Nephron (organoid): ENCODE measurements at regions not wholly inside any gene's neighbourhood (a gene's known extent, or its start where the extent isn't known, plus 50 kb on each side); places are given as distances from the start of the nearest gene placed in this dataset.
"Not testable (repeated sequence)": the region's sequence is repeated elsewhere in the genome, so short reads cannot be mapped to it uniquely, and the experiment has no call there.

Experiments
- H3K27ac Mint-ChIP-seq, 3 experiments: 2 replicates each; pipeline ENCODE4 v1.8.0; 2020; ENCODE audit warnings: mixed read lengths in 3 of 3, mild to moderate bottlenecking in 2 of 3, moderate library complexity in 1 of 3
- H3K27me3 Mint-ChIP-seq: 2 replicates; pipeline ENCODE4 v1.8.0; 2021; ENCODE audit warnings: low read depth, mild to moderate bottlenecking, moderate library complexity, mixed read lengths
- H3K36me3 Mint-ChIP-seq: 2 replicates; pipeline ENCODE4 v1.8.0; 2020; ENCODE audit warnings: low read depth, mixed read lengths
- H3K4me1 Mint-ChIP-seq: 2 replicates; pipeline ENCODE4 v1.8.0; 2020; ENCODE audit warnings: mixed read lengths
- H3K4me3 Mint-ChIP-seq, 3 experiments: 2 replicates each; pipeline ENCODE4 v1.8.0; 2020; ENCODE audit warnings: mild to moderate bottlenecking in 3 of 3, mixed read lengths in 3 of 3, moderate library complexity in 2 of 3
- H3K9me3 Mint-ChIP-seq: 2 replicates; pipeline ENCODE4 v1.8.0; 2020; ENCODE audit warnings: mixed read lengths
- TF ChIP-seq, protein P1 (sequence below), 3 experiments: fragments of 200-600 bp; sonication (generic); IDR thresholded peaks; one replicate each; pipeline ENCODE4 v1.5.0; 2021; ENCODE audit warnings: antibody characterized with exemption in 3 of 3; ENCODE audit not compliant: unreplicated experiment in 3 of 3

DNA sequence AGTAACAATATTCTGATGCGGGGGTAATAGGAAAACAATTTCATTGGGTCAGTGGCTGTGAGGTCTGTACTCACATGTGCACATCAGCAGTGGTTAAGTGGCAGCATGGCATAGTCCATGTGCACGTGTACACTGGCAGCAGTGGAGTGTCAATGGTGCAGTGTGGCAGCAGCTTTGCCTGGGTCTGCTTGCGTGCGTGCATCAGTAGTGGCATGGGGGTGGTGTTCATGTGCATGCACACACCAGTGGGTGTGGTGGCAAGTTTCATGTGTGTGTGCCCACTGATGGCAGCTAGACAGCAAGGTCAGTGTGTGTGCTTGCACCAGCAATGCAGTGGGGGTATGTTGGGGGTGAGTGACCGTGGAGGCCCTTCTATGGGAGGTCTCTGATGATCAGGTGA lies 581.6 kb upstream of the KLHL4 start:
- no peak overlapping the region for H3K4me3 Mint-ChIP-seq
- H3K27me3 Mint-ChIP-seq, result no peaks in the 10 kb centered on the region
- H3K36me3 Mint-ChIP-seq, result no peaks in the 10 kb centered on the region

GRCh38 chrX:86946569-86946968 lies 571.0 kb upstream of the KLHL4 start:
- Mint-ChIP-seq H3K27ac (peak overlapping the region in 2 of 3 experiments; percentile 2 to 39), H3K4me1 (peaks cover 5% of the 10 kb centered on the region), H3K9me3 (no peaks in the 10 kb centered on the region), H3K4me3 (no peak overlapping the region), H3K36me3 (no peaks in the 10 kb centered on the region), H3K27me3 (no peaks in the 10 kb centered on the region)
- TF ChIP-seq, protein P1, sequence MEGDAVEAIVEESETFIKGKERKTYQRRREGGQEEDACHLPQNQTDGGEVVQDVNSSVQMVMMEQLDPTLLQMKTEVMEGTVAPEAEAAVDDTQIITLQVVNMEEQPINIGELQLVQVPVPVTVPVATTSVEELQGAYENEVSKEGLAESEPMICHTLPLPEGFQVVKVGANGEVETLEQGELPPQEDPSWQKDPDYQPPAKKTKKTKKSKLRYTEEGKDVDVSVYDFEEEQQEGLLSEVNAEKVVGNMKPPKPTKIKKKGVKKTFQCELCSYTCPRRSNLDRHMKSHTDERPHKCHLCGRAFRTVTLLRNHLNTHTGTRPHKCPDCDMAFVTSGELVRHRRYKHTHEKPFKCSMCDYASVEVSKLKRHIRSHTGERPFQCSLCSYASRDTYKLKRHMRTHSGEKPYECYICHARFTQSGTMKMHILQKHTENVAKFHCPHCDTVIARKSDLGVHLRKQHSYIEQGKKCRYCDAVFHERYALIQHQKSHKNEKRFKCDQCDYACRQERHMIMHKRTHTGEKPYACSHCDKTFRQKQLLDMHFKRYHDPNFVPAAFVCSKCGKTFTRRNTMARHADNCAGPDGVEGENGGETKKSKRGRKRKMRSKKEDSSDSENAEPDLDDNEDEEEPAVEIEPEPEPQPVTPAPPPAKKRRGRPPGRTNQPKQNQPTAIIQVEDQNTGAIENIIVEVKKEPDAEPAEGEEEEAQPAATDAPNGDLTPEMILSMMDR (IDR thresholded peaks at IDR 0.05; ENCODE audit: unreplicated experiment in 3 of 3), result peak; percentile 76 to 98 (median 82)

More for the DNA sequence above, 581.6 kb upstream of the KLHL4 start:
- Mint-ChIP-seq H3K9me3 (peaks cover 11% of the 10 kb centered on the region), H3K4me1 (no peaks in the 10 kb centered on the region), H3K27ac (no peak overlapping the region)
- TF ChIP-seq, protein P1 (IDR thresholded peaks at IDR 0.05; ENCODE audit: unreplicated experiment in 3 of 3), result no peak

DNA sequence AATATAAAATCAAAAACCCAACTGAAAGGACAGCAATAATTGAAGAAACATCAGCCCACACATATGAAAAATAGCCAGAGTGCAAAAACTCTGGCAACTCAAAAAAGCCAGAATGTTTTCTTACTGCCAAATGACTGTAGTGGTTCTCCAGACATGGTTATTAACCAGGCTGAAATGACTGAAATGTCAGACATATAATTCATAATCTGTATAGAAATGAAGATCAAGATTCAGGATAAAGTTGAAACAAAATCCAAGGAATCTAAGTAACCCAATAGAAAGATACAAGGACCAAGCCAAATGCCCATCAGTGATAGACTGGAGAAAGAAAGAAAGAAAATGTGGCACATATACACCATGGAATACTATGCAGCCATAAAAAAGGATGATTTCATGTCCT lies 553.3 kb upstream of the KLHL4 start:
- peaks cover 19% of the 10 kb centered on the region for H3K9me3 Mint-ChIP-seq
- TF ChIP-seq, protein P1 (IDR thresholded peaks at IDR 0.05; ENCODE audit: unreplicated experiment in 3 of 3), result no peak
- H3K27ac Mint-ChIP-seq, result no peak overlapping the region
- peaks cover 6% of the 10 kb centered on the region for H3K36me3 Mint-ChIP-seq
- H3K4me3 Mint-ChIP-seq, result no peak overlapping the region
- no peaks in the 10 kb centered on the region for H3K27me3 Mint-ChIP-seq
- no peaks in the 10 kb centered on the region for H3K4me1 Mint-ChIP-seq

- TF ChIP-seq, protein P1 (IDR thresholded peaks at IDR 0.05; ENCODE audit: unreplicated experiment in 3 of 3), result no peak
- no peaks in the 10 kb centered on the region for H3K36me3 Mint-ChIP-seq
- H3K4me3 Mint-ChIP-seq, result no peak overlapping the region
- no peak overlapping the region for H3K27ac Mint-ChIP-seq
- H3K9me3 Mint-ChIP-seq, result no peaks in the 10 kb centered on the region
- no peaks in the 10 kb centered on the region for H3K27me3 Mint-ChIP-seq
- peaks cover 5% of the 10 kb centered on the region for H3K4me1 Mint-ChIP-seq
Observed at GRCh38 chrX:86981326-86981879, 536.2 kb upstream of the KLHL4 start.

- H3K4me1 Mint-ChIP-seq, result not testable (repeated sequence)
Observed at GRCh38 chrX:86987351-86987750, 530.3 kb upstream of the KLHL4 start.

DNA sequence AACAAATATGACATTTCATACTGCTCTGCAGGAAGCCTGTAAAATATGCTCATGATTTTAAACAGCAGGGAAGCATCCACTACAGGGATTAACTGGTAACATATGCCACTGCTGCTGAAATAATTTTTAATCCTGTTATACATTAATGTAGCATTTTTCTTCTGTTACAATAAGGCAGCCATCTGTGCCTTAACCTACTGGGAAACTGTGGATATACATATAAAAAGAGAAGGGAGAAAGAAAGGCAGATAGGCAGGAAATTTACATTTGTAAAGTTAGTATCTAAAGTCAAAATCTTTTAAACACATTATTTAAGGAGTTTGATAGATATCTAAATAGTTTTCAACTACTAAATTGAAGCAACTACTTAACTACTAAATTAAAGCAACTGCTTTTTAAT lies 514.6 kb upstream of the KLHL4 start:
- no peak overlapping the region for H3K4me3 Mint-ChIP-seq

More at GRCh38 chrX:86987351-86987750, 530.3 kb upstream of the KLHL4 start:
- not testable (repeated sequence) for H3K4me3 Mint-ChIP-seq, H3K9me3 Mint-ChIP-seq, H3K27ac Mint-ChIP-seq, H3K27me3 Mint-ChIP-seq, H3K36me3 Mint-ChIP-seq

More for the DNA sequence above, 514.6 kb upstream of the KLHL4 start:
- Mint-ChIP-seq H3K36me3 (no peaks in the 10 kb centered on the region), H3K9me3 (no peaks in the 10 kb centered on the region), H3K27me3 (peaks cover 4% of the 10 kb centered on the region), H3K4me1 (peaks cover 9% of the 10 kb centered on the region), H3K27ac (no peak overlapping the region)
- TF ChIP-seq, protein P1 (IDR thresholded peaks at IDR 0.05; ENCODE audit: unreplicated experiment in 3 of 3), result no peak
